Loucy (cell line): ENCODE measurements at regions not wholly inside any gene's neighbourhood (a gene's known extent, or its start where the extent isn't known, plus 50 kb on each side); places are given as distances from the start of the nearest gene placed in this dataset.

Source experiments
- H2AFZ ChIP-seq: fragments of 200-600 bp; sonication (generic); 2 replicates; pipeline ENCODE4 v1.6.0; 2016; ENCODE audit warnings: antibody characterized with exemption, mild to moderate bottlenecking, low read length, moderate library complexity
- H3F3A ChIP-seq: fragments of 200-600 bp; 2 replicates; pipeline ENCODE4 v1.6.0; 2016; ENCODE audit warnings: antibody characterized with exemption, low read depth, mild to moderate bottlenecking
- H3K27me3 ChIP-seq: fragments of 200-600 bp; sonication (generic); 2 replicates; pipeline ENCODE4 v1.6.1; 2014; ENCODE audit warnings: low read length, mild to moderate bottlenecking; ENCODE audit not compliant: insufficient read depth, poor library complexity, severe bottlenecking
- H3K36me3 ChIP-seq: fragments of 200-600 bp; sonication (generic); 2 replicates; pipeline ENCODE4 v1.6.1; 2016; ENCODE audit warnings: low read length; ENCODE audit not compliant: insufficient read depth
- H3K4me1 ChIP-seq: fragments of 200-600 bp; sonication (generic); 2 replicates; pipeline ENCODE4 v1.5.1; 2014; ENCODE audit warnings: low read length, mild to moderate bottlenecking; ENCODE audit not compliant: insufficient read depth, poor library complexity, severe bottlenecking
- H3K4me2 ChIP-seq: fragments of 200-600 bp; sonication (generic); 2 replicates; pipeline ENCODE4 v1.6.0; 2014; ENCODE audit warnings: antibody characterized with exemption, low read length, low read depth, mild to moderate bottlenecking; ENCODE audit not compliant: poor library complexity, severe bottlenecking
- H3K4me3 ChIP-seq: fragments of 200-600 bp; sonication (generic); 2 replicates; pipeline ENCODE4 v1.5.1; 2014; ENCODE audit warnings: low read length, mild to moderate bottlenecking, mixed read lengths; ENCODE audit not compliant: poor library complexity, severe bottlenecking
- H3K79me2 ChIP-seq: fragments of 200-600 bp; sonication (generic); 2 replicates; pipeline ENCODE4 v1.6.1; 2014; ENCODE audit warnings: low read length; ENCODE audit not compliant: insufficient read depth
- H3K9ac ChIP-seq: fragments of 200-600 bp; sonication (generic); 2 replicates; pipeline ENCODE4 v1.6.0; 2014; ENCODE audit warnings: mild to moderate bottlenecking, low read depth, low read length, moderate library complexity; ENCODE audit not compliant: poor library complexity, severe bottlenecking
- H3K9me2 ChIP-seq: fragments of 200-600 bp; sonication (generic); replicated peaks from 2 replicates; pipeline ENCODE4 v1.6.1; 2016; ENCODE audit warnings: low read depth, low read length, mixed read lengths
- H3K9me3 ChIP-seq: fragments of 200-600 bp; sonication (generic); 2 replicates; pipeline ENCODE4 v1.6.1; 2014; ENCODE audit warnings: mild to moderate bottlenecking, antibody characterized with exemption, low read length, low read depth; ENCODE audit not compliant: insufficient read depth
- H4K20me1 ChIP-seq: fragments of 200-600 bp; sonication (generic); 2 replicates; pipeline ENCODE4 v1.6.0; 2014; ENCODE audit warnings: antibody characterized with exemption, low read length, mild to moderate bottlenecking; ENCODE audit not compliant: insufficient read depth, poor library complexity, severe bottlenecking
- EZH2phosphoT487 ChIP-seq: fragments of 200-600 bp; IDR thresholded peaks from 2 replicates; pipeline ENCODE4 v1.6.1; 2018; ENCODE audit warnings: antibody characterized with exemption, mild to moderate bottlenecking, moderate library complexity, borderline replicate concordance
- TF ChIP-seq, protein P1 (sequence below): fragments of 200-600 bp; sonication (generic); conservative IDR thresholded peaks from 2 replicates; pipeline ENCODE4 v1.5.1; 2014; ENCODE audit warnings: mild to moderate bottlenecking, antibody characterized with exemption, low read length

DNA sequence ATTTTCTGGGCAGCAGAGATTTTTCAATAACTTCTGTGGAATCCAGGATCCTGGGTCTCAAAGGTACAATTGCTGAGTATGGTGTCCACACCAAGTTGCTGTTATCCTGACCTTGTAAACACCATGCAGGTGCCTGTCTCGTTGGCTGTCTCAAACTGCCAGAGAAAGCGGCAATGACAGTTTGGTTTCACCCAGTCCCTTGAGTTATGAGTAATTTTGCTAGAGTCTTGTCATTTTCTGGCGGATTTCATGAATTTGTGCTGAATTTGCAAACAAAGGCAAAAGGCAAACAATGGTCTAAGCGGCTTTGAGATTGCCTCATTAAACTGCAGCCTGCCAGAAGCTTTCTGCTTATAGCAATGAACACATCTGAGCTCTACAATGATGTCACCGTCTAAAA, 847.9 kb downstream of the RAB28 start:
- H3K36me3 ChIP-seq = no peaks in the 10 kb centered on the region
- no peak overlapping the region for H3K4me2 ChIP-seq
- TF ChIP-seq, protein P1, sequence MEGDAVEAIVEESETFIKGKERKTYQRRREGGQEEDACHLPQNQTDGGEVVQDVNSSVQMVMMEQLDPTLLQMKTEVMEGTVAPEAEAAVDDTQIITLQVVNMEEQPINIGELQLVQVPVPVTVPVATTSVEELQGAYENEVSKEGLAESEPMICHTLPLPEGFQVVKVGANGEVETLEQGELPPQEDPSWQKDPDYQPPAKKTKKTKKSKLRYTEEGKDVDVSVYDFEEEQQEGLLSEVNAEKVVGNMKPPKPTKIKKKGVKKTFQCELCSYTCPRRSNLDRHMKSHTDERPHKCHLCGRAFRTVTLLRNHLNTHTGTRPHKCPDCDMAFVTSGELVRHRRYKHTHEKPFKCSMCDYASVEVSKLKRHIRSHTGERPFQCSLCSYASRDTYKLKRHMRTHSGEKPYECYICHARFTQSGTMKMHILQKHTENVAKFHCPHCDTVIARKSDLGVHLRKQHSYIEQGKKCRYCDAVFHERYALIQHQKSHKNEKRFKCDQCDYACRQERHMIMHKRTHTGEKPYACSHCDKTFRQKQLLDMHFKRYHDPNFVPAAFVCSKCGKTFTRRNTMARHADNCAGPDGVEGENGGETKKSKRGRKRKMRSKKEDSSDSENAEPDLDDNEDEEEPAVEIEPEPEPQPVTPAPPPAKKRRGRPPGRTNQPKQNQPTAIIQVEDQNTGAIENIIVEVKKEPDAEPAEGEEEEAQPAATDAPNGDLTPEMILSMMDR = no peak
- no peak for TF ChIP-seq EZH2phosphoT487

DNA sequence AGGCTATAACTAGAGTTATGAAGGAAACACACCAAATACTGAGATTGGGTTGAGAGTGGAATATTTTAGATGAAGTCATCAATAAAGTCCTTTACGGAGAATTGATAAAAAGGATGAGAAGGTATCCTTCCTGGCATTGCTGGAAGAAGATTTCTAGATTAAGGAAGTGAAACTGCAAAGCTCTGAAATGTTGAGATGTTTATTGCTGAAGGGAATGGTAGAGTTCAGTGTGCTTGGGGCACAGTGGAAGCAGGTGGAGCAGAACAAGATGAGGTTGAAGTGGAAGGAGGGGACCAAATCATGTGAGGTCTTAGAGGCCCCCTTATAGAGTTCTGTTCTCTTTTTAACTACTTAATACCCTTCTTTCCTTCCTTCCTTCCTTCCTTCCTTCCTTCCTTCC, 848.5 kb downstream of the RAB28 start:
- no peaks in the 10 kb centered on the region; the same call in 1 of the 2 replicates for H3K9me3 ChIP-seq
- H3K79me2 ChIP-seq = no peaks in the 10 kb centered on the region
- H2AFZ ChIP-seq = no peak overlapping the region
- no peak overlapping the region for H3K9ac ChIP-seq
- no peaks in the 10 kb centered on the region for H3K4me1 ChIP-seq
- H3K27me3 ChIP-seq = no peaks in the 10 kb centered on the region
- H3F3A ChIP-seq = no peaks in the 10 kb centered on the region
- H3K36me3 ChIP-seq = no peaks in the 10 kb centered on the region
- TF ChIP-seq, protein P1 = no peak
- H3K4me2 ChIP-seq = no peak overlapping the region
- no peaks in the 10 kb centered on the region for H4K20me1 ChIP-seq
- H3K9me2 ChIP-seq = no peaks in the 10 kb centered on the region
- no peak overlapping the region for H3K4me3 ChIP-seq

More for the DNA sequence above, 847.9 kb downstream of the RAB28 start:
- Histone ChIP-seq H3K9me2 (no peaks in the 10 kb centered on the region), H3K27me3 (no peaks in the 10 kb centered on the region), H4K20me1 (no peaks in the 10 kb centered on the region), H3F3A (no peaks in the 10 kb centered on the region), H3K9ac (no peak overlapping the region), H3K79me2 (no peaks in the 10 kb centered on the region), H2AFZ (no peak overlapping the region), H3K9me3 (no peaks in the 10 kb centered on the region; the same call in 1 of the 2 replicates), H3K4me3 (no peak overlapping the region), H3K4me1 (no peaks in the 10 kb centered on the region)

DNA sequence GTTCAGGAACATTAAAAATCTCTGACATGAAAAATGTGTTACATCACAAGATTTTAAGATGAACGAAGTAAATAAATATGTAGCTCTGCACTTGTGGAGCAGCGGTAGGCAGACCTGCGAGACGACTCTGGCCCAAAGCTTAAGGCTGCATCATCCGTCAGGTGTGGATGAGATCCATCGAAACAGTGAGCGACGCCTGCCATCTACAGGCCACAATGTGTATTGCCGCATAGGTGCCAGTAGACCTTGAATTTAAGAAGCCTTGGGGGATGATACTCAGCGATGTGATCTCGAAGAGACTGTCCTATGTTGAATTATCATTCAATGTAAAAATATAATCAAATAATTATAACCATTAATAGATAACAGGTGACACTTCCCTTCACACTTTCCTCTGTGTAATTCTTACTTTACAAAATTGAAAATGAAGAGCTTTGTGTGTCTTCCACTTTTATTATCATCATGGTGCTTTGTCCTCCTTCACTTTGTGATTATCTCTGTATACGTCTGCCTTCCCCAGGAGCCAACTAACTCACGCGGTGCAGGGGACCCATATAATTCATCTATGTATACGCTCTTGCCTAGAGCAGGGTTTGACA, 851.0 kb downstream of the RAB28 start:
- H3K9ac ChIP-seq = no peak overlapping the region
- no peaks in the 10 kb centered on the region for H3F3A ChIP-seq
- no peak overlapping the region for H3K4me2 ChIP-seq
- no peaks in the 10 kb centered on the region for H3K4me1 ChIP-seq
- no peaks in the 10 kb centered on the region for H3K79me2 ChIP-seq
- no peak overlapping the region for H2AFZ ChIP-seq
- H4K20me1 ChIP-seq = no peaks in the 10 kb centered on the region
- no peaks in the 10 kb centered on the region for H3K9me2 ChIP-seq
- H3K36me3 ChIP-seq = no peaks in the 10 kb centered on the region
- H3K27me3 ChIP-seq = no peaks in the 10 kb centered on the region
- H3K9me3 ChIP-seq = no peaks in the 10 kb centered on the region; the same call in 1 of the 2 replicates
- TF ChIP-seq, protein P1 = peak; percentile 90
- no peak for TF ChIP-seq EZH2phosphoT487
- H3K4me3 ChIP-seq = no peak overlapping the region
